Endothelial cell of umbilical vein (primary cell): ENCODE measurements at regions not wholly inside any gene's neighbourhood (a gene's known extent, or its start where the extent isn't known, plus 50 kb on each side); places are given as distances from the start of the nearest gene placed in this dataset.

Experiments used
- BruUV-seq: library from RNA; stranded (reverse); fragments of 400-500 nt; replicated peaks from 2 replicates; lab custom pipeline; 2021; lab: Mats Ljungman, UMichigan
- CTCF ChIA-PET: fragments of 300-600, 350-600 bp; sonication (Branson Sonifier 250); formaldehyde crosslinking; loops from one replicate; lab custom pipeline; 2021; ENCODE audit warnings: antibody characterized with exemption, inconsistent platforms; lab: Charles Lee
- POLR2A ChIA-PET: fragments of 300-600, 350-600 bp; sonication (Branson Sonifier 250); formaldehyde crosslinking; loops from one replicate; lab custom pipeline; 2021; ENCODE audit warnings: antibody characterized with exemption, inconsistent platforms; lab: Charles Lee
- DNase-seq: peaks from one replicate; pipeline ENCODE4 v3.0.0-alpha.2; 2011; ENCODE audit warnings: low read depth, low spot score
- FAIRE-seq: peaks from 2 replicates; lab custom pipeline; 2011; peaks lifted over from hg19 to GRCh38; lab: Jason Lieb, UNC
- H2AFZ ChIP-seq: 2 replicates; pipeline ENCODE4 v1.6.0; 2012; ENCODE audit warnings: low read depth, low read length, control low read depth, inconsistent platforms
- H3K27ac ChIP-seq: 2 replicates; pipeline ENCODE4 v1.5.1; 2011; ENCODE audit warnings: low read depth, mild to moderate bottlenecking, control low read depth, low read length, moderate library complexity; ENCODE audit not compliant: insufficient read depth
- H3K27me3 ChIP-seq, 2 experiments: 2 replicates each; pipeline versions ENCODE4 v1.6.0 to v1.6.1; 2011; ENCODE audit warnings: low read length in 2 of 2, mixed read lengths in 1 of 2; ENCODE audit not compliant: control insufficient read depth in 2 of 2, insufficient read depth in 2 of 2
- H3K36me3 ChIP-seq, 2 experiments: 2 replicates in 1 of 2; 3 replicates in 1 of 2; pipeline ENCODE4 v1.5.1; 2011; ENCODE audit warnings: low read length in 2 of 2, mild to moderate bottlenecking in 1 of 2, moderate library complexity in 1 of 2; ENCODE audit not compliant: control insufficient read depth in 2 of 2, insufficient read depth in 2 of 2; ENCODE audit errors: extremely low read depth in 1 of 2
- H3K4me1 ChIP-seq: 3 replicates; pipeline ENCODE4 v1.5.1; 2011; ENCODE audit warnings: mild to moderate bottlenecking, low read length; ENCODE audit not compliant: control insufficient read depth, insufficient read depth; ENCODE audit errors: extremely low read depth
- H3K4me2 ChIP-seq: 2 replicates; pipeline ENCODE4 v1.6.1; 2011; ENCODE audit warnings: low read length, control low read depth, mixed read lengths; ENCODE audit not compliant: insufficient read depth
- H3K4me3 ChIP-seq, 3 experiments: fragments of 200-600 bp in 1 of 3; sonication (generic), shearing (Covaris generic) in 1 of 3; replicated peaks in 1 of 3; 2 replicates each; pipeline ENCODE4 v1.5.1; 2011 to 2016; ENCODE audit warnings: control low read depth in 3 of 3, low read length in 3 of 3, mild to moderate bottlenecking in 2 of 3, inconsistent platforms in 1 of 3, low read depth in 1 of 3, moderate library complexity in 1 of 3; ENCODE audit not compliant: insufficient read depth in 1 of 3
- H3K79me2 ChIP-seq: 2 replicates; pipeline ENCODE4 v1.6.0; 2012; ENCODE audit warnings: low read length, inconsistent platforms; ENCODE audit not compliant: control insufficient read depth, insufficient read depth
- H3K9ac ChIP-seq: replicated peaks from 2 replicates; pipeline ENCODE3; 2011; ENCODE audit warnings: low read length, control low read depth; ENCODE audit not compliant: insufficient read depth; ENCODE audit errors: extremely low read depth
- H3K9me1 ChIP-seq: replicated peaks from 3 replicates; pipeline ENCODE4 v1.6.0; 2011; ENCODE audit warnings: mild to moderate bottlenecking, low read length; ENCODE audit not compliant: control insufficient read depth, insufficient read depth; ENCODE audit errors: extremely low read depth
- H3K9me3 ChIP-seq: replicated peaks from 2 replicates; pipeline ENCODE4 v1.5.1; 2012; ENCODE audit warnings: low read length, inconsistent platforms; ENCODE audit not compliant: control insufficient read depth, insufficient read depth
- H4K20me1 ChIP-seq: replicated peaks from 2 replicates; pipeline ENCODE3; 2011; ENCODE audit warnings: mild to moderate bottlenecking, low read length; ENCODE audit not compliant: control insufficient read depth, insufficient read depth; ENCODE audit errors: extremely low read depth
- EZH2 ChIP-seq: IDR thresholded peaks from 2 replicates; pipeline ENCODE4 v1.6.1; 2012; ENCODE audit warnings: borderline replicate concordance, low read depth, mild to moderate bottlenecking, moderate library complexity, low read length, inconsistent platforms; ENCODE audit not compliant: severe bottlenecking
- FOS ChIP-seq: IDR thresholded peaks from 2 replicates; pipeline ENCODE4 v1.6.1; 2011; ENCODE audit warnings: mild to moderate bottlenecking, low read length, moderate library complexity, borderline replicate concordance; ENCODE audit not compliant: insufficient read depth
- GATA2 ChIP-seq: IDR thresholded peaks from 2 replicates; pipeline ENCODE4 v1.7.0; 2011; ENCODE audit warnings: low read depth, mild to moderate bottlenecking, moderate library complexity, mixed read lengths, low read length; ENCODE audit not compliant: insufficient read length, insufficient read depth
- JUN ChIP-seq: IDR thresholded peaks from 2 replicates; pipeline ENCODE4 v1.6.1; 2011; ENCODE audit warnings: borderline replicate concordance, low read depth; ENCODE audit not compliant: insufficient read length, insufficient read depth
- MAX ChIP-seq: IDR thresholded peaks from 2 replicates; pipeline ENCODE4 v1.6.1; 2011; ENCODE audit not compliant: insufficient read depth, insufficient read length
- MYC ChIP-seq: IDR thresholded peaks from one replicate; pipeline ENCODE4 v1.6.1; 2011; ENCODE audit warnings: mild to moderate bottlenecking, low read depth, low read length
- POLR2A ChIP-seq: IDR thresholded peaks from 2 replicates; pipeline ENCODE4 v1.6.1; 2012; ENCODE audit warnings: low read depth, mild to moderate bottlenecking, control low read depth, low read length
- POLR2AphosphoS5 ChIP-seq: IDR thresholded peaks from 2 replicates; pipeline ENCODE4 v1.6.1; 2012; ENCODE audit warnings: low read depth, mild to moderate bottlenecking, control low read depth, low read length, moderate library complexity; ENCODE audit not compliant: insufficient read depth
- dilution Hi-C: fragments of 300-500 bp; cut with MboI; formaldehyde crosslinking; loops from one replicate; pipeline ENCODE4 v1.15.0; 2019; ENCODE audit warnings: low sequenced_read_pairs; ENCODE audit not compliant: extremely low pct_ligation_motif_present
- intact Hi-C: fragments of 100-400 bp; cut with micrococcal nuclease; formaldehyde crosslinking; loops from one replicate; pipeline ENCODE4 v1.10.0; 2022
- TF ChIP-seq, protein P1 (sequence below), 2 donors: IDR thresholded peaks; 1 replicate in 1 of 2; 2 replicates in 1 of 2; pipeline ENCODE4 v1.5.1; 2011; ENCODE audit warnings: low read length in 2 of 2, mild to moderate bottlenecking in 2 of 2, moderate library complexity in 2 of 2, control low read depth in 1 of 2, inconsistent platforms in 1 of 2, low read depth in 1 of 2; ENCODE audit not compliant: insufficient read depth in 1 of 2; ENCODE audit errors: extremely low read depth in 1 of 2

GRCh38 chr22:26779108-26779507 lies 121.7 kb downstream of the MIAT start:
- Histone ChIP-seq H3K4me1 (no peaks in the 10 kb centered on the region), H3K9me3 (no peaks in the 10 kb centered on the region), H3K4me2 (no peak overlapping the region), H3K4me3 (no peak overlapping the region), H3K9ac (no peak overlapping the region), H3K36me3 (no peaks in the 10 kb centered on the region), H3K79me2 (no peaks in the 10 kb centered on the region), H4K20me1 (no peaks in the 10 kb centered on the region), H3K27ac (no peak overlapping the region), H3K9me1 (no peaks in the 10 kb centered on the region), H2AFZ (no peak overlapping the region), H3K27me3 (no peaks in the 10 kb centered on the region)
- no TSS peak for BruUV-seq
- TF ChIP-seq MAX (no peak), FOS (no peak), MYC (no peak), GATA2 (no peak), JUN (no peak)
- TF ChIP-seq, protein P1, sequence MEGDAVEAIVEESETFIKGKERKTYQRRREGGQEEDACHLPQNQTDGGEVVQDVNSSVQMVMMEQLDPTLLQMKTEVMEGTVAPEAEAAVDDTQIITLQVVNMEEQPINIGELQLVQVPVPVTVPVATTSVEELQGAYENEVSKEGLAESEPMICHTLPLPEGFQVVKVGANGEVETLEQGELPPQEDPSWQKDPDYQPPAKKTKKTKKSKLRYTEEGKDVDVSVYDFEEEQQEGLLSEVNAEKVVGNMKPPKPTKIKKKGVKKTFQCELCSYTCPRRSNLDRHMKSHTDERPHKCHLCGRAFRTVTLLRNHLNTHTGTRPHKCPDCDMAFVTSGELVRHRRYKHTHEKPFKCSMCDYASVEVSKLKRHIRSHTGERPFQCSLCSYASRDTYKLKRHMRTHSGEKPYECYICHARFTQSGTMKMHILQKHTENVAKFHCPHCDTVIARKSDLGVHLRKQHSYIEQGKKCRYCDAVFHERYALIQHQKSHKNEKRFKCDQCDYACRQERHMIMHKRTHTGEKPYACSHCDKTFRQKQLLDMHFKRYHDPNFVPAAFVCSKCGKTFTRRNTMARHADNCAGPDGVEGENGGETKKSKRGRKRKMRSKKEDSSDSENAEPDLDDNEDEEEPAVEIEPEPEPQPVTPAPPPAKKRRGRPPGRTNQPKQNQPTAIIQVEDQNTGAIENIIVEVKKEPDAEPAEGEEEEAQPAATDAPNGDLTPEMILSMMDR (IDR thresholded peaks at IDR 0.05; ENCODE audit: extremely low read depth in 1 of 2, insufficient read depth in 1 of 2, low read depth in 1 of 2, low read length in 2 of 2): no peak
- CTCF ChIA-PET: no interaction called here
- DNase-seq (no peak), FAIRE-seq (no peak)
- POLR2A ChIA-PET: no interaction called here
- intact Hi-C loops: no loop called here
- dilution Hi-C loops: no loop called here

- intact Hi-C loops (no loop called here), dilution Hi-C loops (no loop called here)
- no peak overlapping the region for H2AFZ ChIP-seq
- CTCF ChIA-PET: no interaction called here
- H3K27me3 ChIP-seq: no peaks in the 10 kb centered on the region
- H3K9me1 ChIP-seq: no peaks in the 10 kb centered on the region
- H3K36me3 ChIP-seq: no peaks in the 10 kb centered on the region
- no peaks in the 10 kb centered on the region for H3K79me2 ChIP-seq
- no peak overlapping the region for H3K4me2 ChIP-seq
- no peaks in the 10 kb centered on the region for H3K9me3 ChIP-seq
- no peak for FAIRE-seq
- H3K4me3 ChIP-seq: no peak overlapping the region
- no peaks in the 10 kb centered on the region for H3K4me1 ChIP-seq
- H3K9ac ChIP-seq: no peak overlapping the region
- BruUV-seq: no TSS peak
- no peak for TF ChIP-seq POLR2A
- no peak for TF ChIP-seq FOS
- no peak for TF ChIP-seq JUN
- TF ChIP-seq EZH2: no peak
- TF ChIP-seq, protein P1 (IDR thresholded peaks at IDR 0.05; ENCODE audit: extremely low read depth in 1 of 2, insufficient read depth in 1 of 2, low read depth in 1 of 2, low read length in 2 of 2): no peak
- no peak for TF ChIP-seq POLR2AphosphoS5
- TF ChIP-seq GATA2: no peak
- no peak for TF ChIP-seq MYC
- no peak for TF ChIP-seq MAX
- H4K20me1 ChIP-seq: no peaks in the 10 kb centered on the region
- POLR2A ChIA-PET: no interaction called here
- no peak for DNase-seq
- no peak overlapping the region for H3K27ac ChIP-seq
Measured at GRCh38 chr22:26779929-26780328, 122.5 kb downstream of the MIAT start.
